Uterus (tissue), 3 donors: ENCODE measurements at regions not wholly inside any gene's neighbourhood (a gene's known extent, or its start where the extent isn't known, plus 50 kb on each side); places are given as distances from the start of the nearest gene placed in this dataset.
A peak's percentile ranks its signal among the peaks of the same experiment; 100 is the strongest.
"Not testable (repeated sequence)": the region's sequence is repeated elsewhere in the genome, so short reads cannot be mapped to it uniquely, and the experiment has no call there.

Source experiments
- DNase-seq, 2 donors: peaks; one replicate each; pipeline ENCODE4 v3.0.0-alpha.2; 2019 to 2020
- H3K27ac ChIP-seq, 2 donors: fragments of 200-600 bp; sonication (generic); 1 replicate in 1 of 2; 2 replicates in 1 of 2; pipeline ENCODE4 v1.5.1; 2016 to 2018
- H3K27me3 ChIP-seq, 2 donors: fragments of 200-600 bp; sonication (generic); one replicate each; pipeline ENCODE4 v1.5.1; 2018 to 2019; ENCODE audit warnings: control low read depth in 1 of 2
- H3K36me3 ChIP-seq, 2 donors: fragments of 200-600 bp; sonication (generic); one replicate each; pipeline ENCODE4 v1.5.1; 2019; ENCODE audit warnings: control low read depth in 1 of 2
- H3K4me1 ChIP-seq, 2 donors: fragments of 200-600 bp; sonication (generic); one replicate each; pipeline ENCODE4 v1.5.1; 2018 to 2019; ENCODE audit warnings: control low read depth in 1 of 2
- H3K4me3 ChIP-seq, 2 donors: fragments of 200-600 bp; sonication (generic); 1 replicate in 1 of 2; 2 replicates in 1 of 2; pipeline ENCODE4 v1.5.1; 2018 to 2019; ENCODE audit warnings: mild to moderate bottlenecking in 1 of 2
- H3K9me3 ChIP-seq, 2 donors: fragments of 200-600 bp; sonication (generic); one replicate each; pipeline ENCODE4 v1.5.1; 2019; ENCODE audit warnings: control low read depth in 1 of 2
- POLR2A ChIP-seq, 2 donors: fragments of 450-650 bp; IDR thresholded peaks; one replicate each; pipeline ENCODE4 v1.6.1; 2016; ENCODE audit warnings: antibody characterized with exemption in 2 of 2, mild to moderate bottlenecking in 1 of 2, moderate library complexity in 1 of 2
- intact Hi-C: fragments of 100-400 bp; cut with DNase I; formaldehyde crosslinking; loops from one replicate; pipeline ENCODE4 v1.15.1; 2023; ENCODE audit warnings: low total_unique reads
- TF ChIP-seq, protein P1 (sequence below), 4 experiments: fragments of 200-600 bp in 2 of 4; fragments of 450-650 bp in 2 of 4; sonication (generic) in 2 of 4; IDR thresholded peaks; one replicate each; pipeline ENCODE4 v1.5.1; 2016 to 2019; ENCODE audit warnings: antibody characterized with exemption in 4 of 4, mild to moderate bottlenecking in 2 of 4, moderate library complexity in 1 of 4
- donor health status: DM: yes; HTN: yes; CAD: no.

DNA sequence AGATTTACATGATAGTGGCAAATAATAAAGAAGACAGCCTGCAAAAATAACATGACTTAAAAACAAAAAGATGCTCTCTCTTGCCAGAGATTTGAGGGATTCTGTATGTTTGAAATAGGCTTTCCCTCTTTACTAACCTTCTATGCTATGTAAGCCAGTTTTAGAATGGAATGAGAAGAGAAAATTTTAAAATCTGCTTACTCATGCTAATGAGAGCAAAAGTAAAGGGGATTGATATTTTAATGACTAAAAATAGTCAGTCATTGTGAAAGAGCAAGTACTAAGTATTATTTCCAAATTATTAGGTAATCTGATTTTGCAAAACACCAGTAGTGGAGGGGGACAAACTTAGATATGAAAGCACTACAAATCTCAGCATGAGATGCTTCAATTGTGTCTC is 563.3 kb upstream of the ADGRB3 start:
- Histone ChIP-seq H3K4me1 (no peaks in the 10 kb centered on the region), H3K27ac (no peak overlapping the region), H3K4me3 (no peak overlapping the region), H3K27me3 (no peaks in the 10 kb centered on the region), H3K36me3 (no peaks in the 10 kb centered on the region), H3K9me3 (no peaks in the 10 kb centered on the region)
- DNase-seq: no peak
- TF ChIP-seq, protein P1, sequence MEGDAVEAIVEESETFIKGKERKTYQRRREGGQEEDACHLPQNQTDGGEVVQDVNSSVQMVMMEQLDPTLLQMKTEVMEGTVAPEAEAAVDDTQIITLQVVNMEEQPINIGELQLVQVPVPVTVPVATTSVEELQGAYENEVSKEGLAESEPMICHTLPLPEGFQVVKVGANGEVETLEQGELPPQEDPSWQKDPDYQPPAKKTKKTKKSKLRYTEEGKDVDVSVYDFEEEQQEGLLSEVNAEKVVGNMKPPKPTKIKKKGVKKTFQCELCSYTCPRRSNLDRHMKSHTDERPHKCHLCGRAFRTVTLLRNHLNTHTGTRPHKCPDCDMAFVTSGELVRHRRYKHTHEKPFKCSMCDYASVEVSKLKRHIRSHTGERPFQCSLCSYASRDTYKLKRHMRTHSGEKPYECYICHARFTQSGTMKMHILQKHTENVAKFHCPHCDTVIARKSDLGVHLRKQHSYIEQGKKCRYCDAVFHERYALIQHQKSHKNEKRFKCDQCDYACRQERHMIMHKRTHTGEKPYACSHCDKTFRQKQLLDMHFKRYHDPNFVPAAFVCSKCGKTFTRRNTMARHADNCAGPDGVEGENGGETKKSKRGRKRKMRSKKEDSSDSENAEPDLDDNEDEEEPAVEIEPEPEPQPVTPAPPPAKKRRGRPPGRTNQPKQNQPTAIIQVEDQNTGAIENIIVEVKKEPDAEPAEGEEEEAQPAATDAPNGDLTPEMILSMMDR (IDR thresholded peaks at IDR 0.05): no peak
- no peak for TF ChIP-seq POLR2A (IDR thresholded peaks at IDR 0.05)
- intact Hi-C loops: no loop called here

DNA sequence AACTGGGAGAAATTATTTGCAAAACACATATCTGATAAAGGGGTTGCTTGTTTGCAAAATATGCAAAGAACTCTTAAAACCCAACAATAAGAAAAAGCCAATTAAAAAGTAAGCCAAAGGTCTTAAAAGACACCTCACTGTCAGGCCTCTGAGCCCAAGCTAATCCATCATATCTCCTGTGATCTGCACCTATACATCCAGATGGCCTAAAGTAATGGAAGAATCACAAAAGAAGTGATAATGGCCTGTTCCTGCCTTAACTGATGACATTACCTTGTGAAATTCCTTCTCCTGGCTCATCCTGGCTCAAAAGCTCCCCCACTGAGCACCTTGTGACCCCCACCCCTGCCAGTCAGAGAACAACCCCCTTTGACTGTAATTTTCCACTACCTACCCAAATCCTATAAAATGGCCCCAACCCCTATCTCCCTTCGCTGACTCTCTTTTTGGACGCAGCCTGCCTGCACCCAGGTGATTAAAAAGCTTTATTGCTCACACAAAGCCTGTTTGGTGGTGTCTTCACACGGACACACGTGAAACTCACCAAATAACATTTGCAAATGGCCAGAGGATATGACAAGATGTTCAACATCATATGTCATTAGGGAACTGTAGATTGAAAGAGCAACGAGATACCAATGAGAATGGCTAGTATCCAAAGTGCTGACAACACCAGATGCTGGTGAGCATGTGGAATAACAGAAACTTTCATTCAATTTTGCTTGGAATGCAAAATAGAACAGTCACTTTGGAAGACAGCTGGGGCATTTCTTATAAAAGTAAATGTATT is 565.0 kb upstream of the ADGRB3 start:
- Histone ChIP-seq H3K4me1 (no peaks in the 10 kb centered on the region), H3K27ac (no peak overlapping the region), H3K36me3 (no peaks in the 10 kb centered on the region), H3K4me3 (no peak overlapping the region), H3K27me3 (no peaks in the 10 kb centered on the region), H3K9me3 (no peaks in the 10 kb centered on the region)
- TF ChIP-seq, protein P1 (IDR thresholded peaks at IDR 0.05): no peak
- no peak for TF ChIP-seq POLR2A (IDR thresholded peaks at IDR 0.05)
- no peak for DNase-seq
- intact Hi-C loops: no loop called here

- peak overlapping the region in 1 of 2 donors; percentile 23 for H3K27ac ChIP-seq
- no peaks in the 10 kb centered on the region for H3K9me3 ChIP-seq
- peak overlapping the region in 1 of 2 donors; percentile 18 for H3K4me3 ChIP-seq
- no peaks in the 10 kb centered on the region for H3K36me3 ChIP-seq
- H3K4me1 ChIP-seq: no peaks in the 10 kb centered on the region
- TF ChIP-seq, protein P1 (IDR thresholded peaks at IDR 0.05): no peak
- TF ChIP-seq POLR2A (IDR thresholded peaks at IDR 0.05): no peak
- no peaks in the 10 kb centered on the region for H3K27me3 ChIP-seq
- intact Hi-C loops: no loop called here
- DNase-seq: no peak
Observed at GRCh38 chr6:68059899-68060298, 575.2 kb upstream of the ADGRB3 start.

DNA sequence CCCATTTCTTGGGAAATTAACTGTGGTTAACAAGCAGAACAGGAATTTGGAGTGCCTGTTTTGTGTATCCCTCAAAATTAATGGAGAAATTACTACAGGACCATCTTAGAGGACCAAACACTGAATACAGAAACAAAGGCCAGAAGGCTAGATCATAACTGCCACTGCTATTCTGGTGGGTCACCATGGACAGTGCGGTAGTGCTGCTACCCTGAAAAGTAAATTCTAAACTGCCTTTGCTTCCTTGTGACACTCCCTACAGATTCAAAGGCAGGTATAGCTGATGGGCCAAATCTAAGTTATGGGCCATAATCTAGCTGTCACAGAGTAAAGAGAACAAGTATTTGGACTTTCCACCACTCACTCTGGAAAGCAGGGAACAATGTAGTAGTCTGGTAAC is 575.8 kb upstream of the ADGRB3 start:
- no peak for DNase-seq
- intact Hi-C loops: no loop called here

DNA sequence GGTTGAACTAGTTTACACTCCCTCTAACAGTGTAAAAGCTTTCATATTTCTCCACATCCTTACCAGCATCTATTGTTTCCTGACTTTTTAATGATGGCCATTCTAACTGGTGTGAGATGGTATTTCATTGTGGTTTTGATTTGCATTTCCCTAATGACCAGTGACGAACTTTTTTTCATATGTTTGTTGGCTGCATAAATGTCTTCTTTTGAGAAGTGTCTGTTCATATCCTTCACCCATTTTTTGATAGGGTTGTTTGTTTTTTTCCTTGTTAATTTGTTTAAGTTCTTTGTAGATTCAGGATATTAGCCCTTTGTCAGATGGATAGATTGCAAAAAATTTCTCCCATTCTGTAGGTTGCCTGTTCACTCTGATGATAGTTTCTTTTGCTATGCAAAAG is 578.5 kb upstream of the ADGRB3 start:
- intact Hi-C loops, H3K4me3 ChIP-seq, H3K4me1 ChIP-seq, DNase-seq, H3K36me3 ChIP-seq, H3K9me3 ChIP-seq, H3K27ac ChIP-seq, H3K27me3 ChIP-seq: not testable (repeated sequence)

More for the DNA sequence above, 575.8 kb upstream of the ADGRB3 start:
- no peaks in the 10 kb centered on the region for H3K36me3 ChIP-seq
- no peaks in the 10 kb centered on the region for H3K9me3 ChIP-seq
- peak overlapping the region in 1 of 2 donors; percentile 23 for H3K27ac ChIP-seq
- TF ChIP-seq, protein P1 (IDR thresholded peaks at IDR 0.05): no peak
- no peak for TF ChIP-seq POLR2A (IDR thresholded peaks at IDR 0.05)
- H3K27me3 ChIP-seq: no peaks in the 10 kb centered on the region
- no peak overlapping the region for H3K4me3 ChIP-seq
- H3K4me1 ChIP-seq: no peaks in the 10 kb centered on the region
